Central memory CD8-positive, alpha-beta T cell (primary cell): ENCODE measurements at regions not wholly inside any gene's neighbourhood (a gene's known extent, or its start where the extent isn't known, plus 50 kb on each side); places are given as distances from the start of the nearest gene placed in this dataset.

ENCODE experiments used
- ATAC-seq: fragments of 150-1000 bp; cut with Tn5 transposase; replicated peaks from 2 replicates; pipeline ENCODE4 v1.10.0; 2022; ENCODE audit warnings: mild to moderate bottlenecking, moderate FRiP score, moderate number of reproducible peaks; ENCODE audit not compliant: poor library complexity, severe bottlenecking; ENCODE audit errors: extremely low read depth
- DNase-seq, 2 donors: peaks; one replicate each; pipeline ENCODE4 v3.0.0; 2021; ENCODE audit warnings: low spot score in 2 of 2
- H3K27ac Mint-ChIP-seq: one replicate; pipeline ENCODE4 v1.8.0; 2022; ENCODE audit warnings: low read depth, mild to moderate bottlenecking, moderate library complexity, mixed read lengths
- H3K27me3 Mint-ChIP-seq: one replicate; pipeline ENCODE4 v1.8.0; 2022; ENCODE audit warnings: mixed read lengths
- H3K36me3 Mint-ChIP-seq: one replicate; pipeline ENCODE4 v1.8.0; 2022; ENCODE audit warnings: mild to moderate bottlenecking, moderate library complexity, mixed read lengths; ENCODE audit not compliant: insufficient read depth
- H3K4me1 Mint-ChIP-seq: one replicate; pipeline ENCODE4 v1.8.0; 2022; ENCODE audit warnings: mixed read lengths
- H3K4me3 Mint-ChIP-seq: one replicate; pipeline ENCODE4 v1.8.0; 2022; ENCODE audit warnings: mild to moderate bottlenecking, moderate library complexity, mixed read lengths
- H3K9me3 Mint-ChIP-seq: one replicate; pipeline ENCODE4 v1.8.0; 2022; ENCODE audit warnings: mixed read lengths

DNA sequence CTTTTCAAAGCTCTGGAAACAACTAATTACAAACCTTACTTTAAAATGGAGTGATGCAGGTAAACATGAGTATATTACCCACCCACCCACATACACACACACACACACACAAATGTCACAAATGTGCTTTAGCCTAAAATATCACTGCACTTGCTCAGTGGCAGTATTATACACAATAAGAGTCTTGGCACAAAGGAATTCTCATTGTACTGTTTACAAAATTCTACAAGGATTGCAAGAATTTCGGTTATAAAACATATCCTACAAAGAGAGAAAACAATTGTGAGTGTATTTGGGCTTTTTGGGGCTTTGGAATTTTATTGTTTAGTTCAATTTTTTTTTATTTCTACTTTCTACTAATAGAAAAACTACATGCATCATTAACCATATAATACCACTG, 113.2 kb upstream of the BEND6 start:
- H3K4me3 Mint-ChIP-seq, result no peak overlapping the region
- DNase-seq, result no peak
- H3K9me3 Mint-ChIP-seq, result no peaks in the 10 kb centered on the region
- H3K36me3 Mint-ChIP-seq, result peaks cover 2% of the 10 kb centered on the region
- ATAC-seq, result no peak
- peaks cover 6% of the 10 kb centered on the region for H3K4me1 Mint-ChIP-seq
- no peak overlapping the region for H3K27ac Mint-ChIP-seq
- peaks cover 80% of the 10 kb centered on the region for H3K27me3 Mint-ChIP-seq

DNA sequence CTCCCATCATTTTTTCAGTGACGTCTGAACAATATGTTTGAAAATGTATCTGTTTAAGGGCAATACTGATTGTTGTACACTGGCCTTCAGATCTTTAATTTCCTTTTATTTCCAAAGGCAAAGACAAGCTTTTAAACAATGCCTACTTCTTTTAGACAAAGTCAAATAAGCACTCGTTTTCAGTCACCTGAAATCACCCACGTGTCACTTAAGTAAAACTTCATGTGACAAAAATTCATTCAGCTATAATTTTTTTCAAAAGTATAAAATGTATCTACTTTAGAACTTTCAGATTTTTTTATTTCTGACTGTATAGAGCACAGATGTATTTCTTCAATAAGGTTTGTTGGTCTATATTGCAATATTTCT, 113.5 kb upstream of the BEND6 start:
- no peak overlapping the region for H3K27ac Mint-ChIP-seq

DNA sequence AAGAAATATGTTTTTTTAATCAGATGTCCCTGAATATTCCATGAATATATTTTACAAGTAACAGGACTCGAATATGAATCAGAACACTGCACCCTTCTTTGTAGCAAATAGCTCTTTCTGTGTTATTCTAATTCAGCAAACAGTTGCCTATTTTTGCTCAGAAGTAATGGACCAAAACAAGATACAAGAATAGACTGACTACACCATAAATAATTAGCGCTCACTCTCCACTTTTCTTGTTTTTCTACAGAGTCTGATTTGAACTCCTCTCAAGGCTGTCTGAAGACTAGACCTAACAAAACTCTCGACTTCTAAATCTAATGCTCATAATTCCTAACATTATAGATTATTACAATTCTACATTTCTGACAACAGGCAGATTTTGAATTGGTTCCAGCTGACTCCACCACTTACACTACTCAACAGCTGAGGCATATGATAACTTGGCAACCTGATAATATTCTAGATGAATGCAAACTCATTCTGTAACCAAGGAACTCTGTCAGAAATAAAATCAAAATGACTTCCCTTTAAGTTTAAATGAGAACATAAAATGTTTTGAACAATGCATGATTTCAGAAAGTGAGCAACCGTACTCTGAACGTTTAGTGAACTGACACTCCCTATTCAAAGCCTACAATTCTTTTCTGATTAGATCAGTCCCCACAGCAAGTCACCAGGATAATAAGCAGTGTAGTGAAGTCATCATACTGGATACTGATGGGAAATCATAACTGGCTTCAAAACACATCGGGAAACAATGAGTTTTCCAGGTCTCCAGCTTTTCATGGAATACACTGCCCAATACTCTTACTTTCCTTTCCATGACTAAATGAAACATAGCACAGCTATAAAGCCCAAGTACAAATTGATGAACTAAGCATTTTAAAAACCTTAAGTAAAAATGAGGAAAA, 114.2 kb upstream of the BEND6 start:
- H3K27me3 Mint-ChIP-seq, result peaks cover 79% of the 10 kb centered on the region
- H3K9me3 Mint-ChIP-seq, result no peaks in the 10 kb centered on the region
- H3K27ac Mint-ChIP-seq, result no peak overlapping the region
- no peak for DNase-seq
- H3K36me3 Mint-ChIP-seq, result peaks cover 2% of the 10 kb centered on the region
- ATAC-seq, result no peak
- peaks cover 6% of the 10 kb centered on the region for H3K4me1 Mint-ChIP-seq
- H3K4me3 Mint-ChIP-seq, result no peak overlapping the region

More for the DNA sequence above, 113.5 kb upstream of the BEND6 start:
- ATAC-seq, result no peak
- Mint-ChIP-seq H3K4me3 (no peak overlapping the region), H3K4me1 (peaks cover 6% of the 10 kb centered on the region), H3K27me3 (peaks cover 80% of the 10 kb centered on the region), H3K9me3 (no peaks in the 10 kb centered on the region), H3K36me3 (peaks cover 2% of the 10 kb centered on the region)
- DNase-seq, result no peak

DNA sequence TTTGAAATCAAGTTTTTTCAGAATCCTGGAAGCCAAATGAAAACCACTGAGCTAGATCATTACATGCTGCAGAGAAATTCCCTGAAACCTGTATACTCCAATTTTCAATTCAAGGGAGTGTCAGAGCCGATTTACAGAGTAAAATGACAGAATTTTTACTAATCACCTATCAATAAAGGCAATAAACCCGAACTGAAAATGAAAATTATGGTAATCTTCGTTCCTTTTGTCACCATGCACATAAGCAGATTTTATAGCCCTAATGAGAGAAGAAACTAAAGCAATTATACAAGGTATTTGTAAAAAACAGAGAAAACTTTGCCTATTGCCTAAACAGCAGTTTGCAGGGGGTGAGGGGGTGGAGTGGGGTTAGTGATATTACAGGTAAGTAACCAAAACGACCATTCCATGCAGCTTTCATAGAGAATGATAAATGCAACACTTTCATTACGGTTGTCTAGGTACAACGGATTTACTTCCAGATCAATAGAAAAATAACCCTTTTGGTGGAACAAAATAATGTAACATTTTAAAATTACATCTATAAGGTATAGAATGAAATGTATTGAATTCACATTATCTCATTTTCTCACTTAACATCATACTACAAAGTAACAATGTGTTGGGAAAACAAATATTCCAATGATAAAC, 115.2 kb upstream of the BEND6 start:
- H3K27me3 Mint-ChIP-seq, result peaks cover 78% of the 10 kb centered on the region
- no peaks in the 10 kb centered on the region for H3K9me3 Mint-ChIP-seq
- peaks cover 2% of the 10 kb centered on the region for H3K36me3 Mint-ChIP-seq
- H3K4me1 Mint-ChIP-seq, result peaks cover 6% of the 10 kb centered on the region
- H3K4me3 Mint-ChIP-seq, result no peak overlapping the region
- no peak overlapping the region for H3K27ac Mint-ChIP-seq
- ATAC-seq (no peak), DNase-seq (no peak)

DNA sequence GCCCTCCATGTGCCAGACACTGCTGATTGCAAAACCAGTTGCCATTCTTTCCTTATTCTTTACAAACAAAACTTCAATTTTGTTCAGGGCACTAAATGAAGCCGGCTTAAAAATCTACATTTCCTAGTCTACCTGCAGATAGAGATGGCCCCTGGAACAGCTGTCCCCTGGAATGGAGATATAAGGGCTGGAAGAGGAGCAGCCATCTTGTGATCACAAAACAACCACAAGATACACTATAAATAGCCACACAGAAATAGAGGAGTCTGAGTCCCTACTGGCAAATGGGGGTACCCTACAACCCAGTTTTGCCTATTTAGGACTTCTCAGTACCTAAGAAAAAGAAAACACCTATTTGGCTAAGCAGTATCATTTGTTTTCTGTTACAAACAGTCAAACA, 115.9 kb upstream of the BEND6 start:
- peaks cover 6% of the 10 kb centered on the region for H3K4me1 Mint-ChIP-seq
- DNase-seq, result no peak
- H3K36me3 Mint-ChIP-seq, result peaks cover 2% of the 10 kb centered on the region
- no peak overlapping the region for H3K27ac Mint-ChIP-seq
- H3K9me3 Mint-ChIP-seq, result no peaks in the 10 kb centered on the region
- H3K4me3 Mint-ChIP-seq, result no peak overlapping the region
- peaks cover 78% of the 10 kb centered on the region for H3K27me3 Mint-ChIP-seq
- no peak for ATAC-seq

DNA sequence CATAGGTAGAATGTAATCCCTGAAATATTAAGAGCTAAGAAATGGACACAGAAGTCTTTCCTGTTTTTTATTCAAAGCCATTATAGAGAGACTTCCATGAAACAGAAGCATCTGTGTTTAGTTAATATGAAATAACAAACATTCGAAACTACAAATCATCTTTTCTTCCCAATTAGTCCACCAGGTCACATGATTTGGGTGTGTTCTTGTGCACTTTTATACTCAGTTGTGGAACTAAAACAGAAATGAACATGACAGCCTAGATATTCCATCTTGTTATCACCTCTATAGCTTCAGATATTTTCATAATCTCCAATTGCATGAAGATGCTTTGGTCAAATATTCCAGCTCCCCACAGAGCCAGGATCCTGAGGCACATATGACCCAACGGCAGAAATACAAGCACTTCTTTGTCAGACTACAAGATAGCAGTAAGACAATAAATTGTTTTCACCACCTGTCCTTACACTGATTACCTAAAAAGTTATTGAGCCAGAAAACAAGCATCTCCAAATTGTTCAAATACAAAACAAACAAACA, 116.8 kb upstream of the BEND6 start:
- Mint-ChIP-seq H3K9me3 (no peaks in the 10 kb centered on the region), H3K36me3 (peaks cover 2% of the 10 kb centered on the region), H3K4me1 (peaks cover 6% of the 10 kb centered on the region), H3K27ac (no peak overlapping the region), H3K27me3 (peaks cover 79% of the 10 kb centered on the region), H3K4me3 (no peak overlapping the region)
- no peak for DNase-seq
- no peak for ATAC-seq

DNA sequence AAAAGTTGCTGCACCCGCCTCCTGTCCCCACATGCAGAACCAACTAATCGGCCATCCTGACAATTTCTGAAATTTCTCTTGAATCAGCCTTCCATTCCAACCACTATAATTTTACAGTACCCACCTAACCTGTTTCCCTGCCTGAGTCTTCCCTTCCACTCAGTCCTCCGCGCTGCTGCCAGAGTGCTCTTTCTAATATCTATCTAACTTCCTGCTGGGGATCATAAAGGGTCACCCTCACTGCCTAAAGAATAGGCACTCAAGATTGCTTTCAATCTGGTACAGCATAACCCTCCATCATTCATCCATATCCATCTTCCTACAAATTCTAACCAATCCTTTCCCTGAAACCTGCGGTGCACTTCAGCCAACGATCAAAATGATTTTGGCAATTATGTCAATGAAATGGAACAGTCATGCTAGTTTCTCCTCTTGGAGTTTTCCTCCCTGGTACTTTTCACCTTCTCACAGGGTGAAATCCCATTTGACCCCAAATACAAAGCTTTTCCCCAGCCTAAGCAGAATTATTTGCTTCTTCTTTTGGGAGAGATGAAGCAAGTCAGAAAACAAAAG, 117.5 kb upstream of the BEND6 start:
- no peak for ATAC-seq
- peaks cover 72% of the 10 kb centered on the region for H3K27me3 Mint-ChIP-seq
- H3K27ac Mint-ChIP-seq, result no peak overlapping the region
- DNase-seq, result no peak
- H3K36me3 Mint-ChIP-seq, result no peaks in the 10 kb centered on the region
- no peaks in the 10 kb centered on the region for H3K4me1 Mint-ChIP-seq
- no peaks in the 10 kb centered on the region for H3K9me3 Mint-ChIP-seq
- H3K4me3 Mint-ChIP-seq, result no peak overlapping the region

DNA sequence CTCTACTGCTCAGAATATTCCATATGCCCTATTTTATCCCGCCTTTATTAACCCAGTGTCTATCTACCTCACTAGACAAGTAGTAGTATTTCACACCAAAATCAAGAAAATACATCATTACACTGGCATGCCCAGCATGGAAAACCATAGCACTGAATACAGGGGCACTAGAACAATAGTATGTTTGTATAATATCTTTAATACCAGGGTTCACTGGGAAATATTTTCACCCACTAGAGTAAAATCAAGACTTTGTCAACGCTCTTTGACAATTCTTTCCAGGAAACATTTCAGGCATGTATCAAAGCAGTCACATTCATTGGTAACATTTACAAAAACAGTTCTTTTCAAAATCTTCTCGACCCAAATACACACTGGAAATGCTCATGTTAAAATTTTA, 119.3 kb upstream of the BEND6 start:
- no peaks in the 10 kb centered on the region for H3K4me1 Mint-ChIP-seq
- no peaks in the 10 kb centered on the region for H3K9me3 Mint-ChIP-seq
- H3K27ac Mint-ChIP-seq, result no peak overlapping the region
- no peak for ATAC-seq
- H3K4me3 Mint-ChIP-seq, result no peak overlapping the region
- no peak for DNase-seq
- H3K36me3 Mint-ChIP-seq, result no peaks in the 10 kb centered on the region
- peaks cover 54% of the 10 kb centered on the region for H3K27me3 Mint-ChIP-seq

DNA sequence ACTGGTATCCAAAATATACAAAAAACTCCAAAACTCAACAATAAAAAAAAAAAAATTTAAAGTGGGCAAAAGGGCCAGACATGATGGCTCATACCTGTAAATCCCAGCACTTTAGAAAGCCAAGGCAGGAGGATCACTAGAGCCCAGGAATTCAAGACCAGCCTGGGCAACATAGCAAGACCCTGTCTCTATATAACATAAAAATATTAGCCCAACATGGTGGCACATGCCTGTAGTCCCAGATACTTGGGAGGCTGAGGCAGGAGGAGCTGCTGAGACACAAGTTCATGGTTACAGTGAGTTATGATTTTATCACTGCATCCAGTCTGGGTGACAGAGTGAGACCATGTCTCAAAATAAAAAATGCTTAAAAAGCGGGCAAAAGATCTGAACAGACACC, 121.0 kb upstream of the BEND6 start:
- Mint-ChIP-seq H3K27ac (no peak overlapping the region), H3K27me3 (peaks cover 41% of the 10 kb centered on the region), H3K4me3 (no peak overlapping the region), H3K4me1 (no peaks in the 10 kb centered on the region), H3K36me3 (no peaks in the 10 kb centered on the region), H3K9me3 (no peaks in the 10 kb centered on the region)
- ATAC-seq (no peak), DNase-seq (no peak)

DNA sequence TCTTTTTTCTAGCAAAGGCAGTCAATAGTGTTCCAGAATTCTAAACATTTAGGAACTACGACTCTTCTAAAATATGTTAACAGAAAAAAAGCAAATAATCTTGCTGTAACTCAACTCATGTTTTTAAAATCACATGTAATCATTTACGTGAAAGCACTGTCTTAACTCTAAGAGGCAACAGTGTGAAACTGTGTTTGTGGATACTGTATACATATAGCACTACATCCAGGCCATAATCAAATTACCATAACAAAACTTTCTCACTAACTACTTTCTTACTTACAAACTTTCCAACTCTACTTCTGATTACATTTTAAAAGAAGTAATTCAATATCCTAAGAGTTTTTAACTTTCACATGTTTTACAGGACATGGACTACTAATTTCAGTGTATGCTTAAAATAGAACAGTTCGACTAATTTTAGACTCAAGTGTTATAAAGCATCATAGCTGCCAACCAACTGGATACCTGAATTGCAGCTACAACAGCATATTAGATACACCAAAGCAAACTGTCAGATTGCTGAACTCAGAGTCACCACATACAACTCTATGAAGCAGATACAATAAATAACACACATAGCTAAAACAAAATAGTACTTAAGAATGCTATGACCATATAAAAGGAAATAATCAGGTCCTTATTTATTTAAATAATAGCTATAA, 121.6 kb upstream of the BEND6 start:
- ATAC-seq, result no peak

DNA sequence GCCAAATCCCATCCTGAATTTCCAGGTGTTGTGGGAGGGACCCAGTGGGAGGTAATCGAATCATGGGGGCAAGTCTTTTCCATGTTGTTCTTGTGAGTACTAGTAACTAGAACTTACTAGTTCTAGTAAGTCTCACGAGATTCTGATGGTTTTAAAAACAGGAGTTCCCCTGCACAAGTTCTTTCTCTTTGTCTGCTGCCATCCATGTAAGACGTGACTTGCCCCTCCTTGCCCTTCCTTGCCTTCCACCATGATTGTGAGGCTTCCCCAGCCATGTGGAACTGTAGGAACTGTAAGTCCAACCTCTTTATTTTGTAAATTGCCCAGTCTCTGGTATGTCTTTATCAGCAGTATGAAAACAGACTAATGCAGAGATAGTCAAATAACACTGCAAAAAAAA, 122.7 kb upstream of the BEND6 start:
- Mint-ChIP-seq H3K9me3 (no peaks in the 10 kb centered on the region), H3K27me3 (peaks cover 25% of the 10 kb centered on the region), H3K4me1 (no peaks in the 10 kb centered on the region), H3K27ac (no peak overlapping the region), H3K36me3 (no peaks in the 10 kb centered on the region), H3K4me3 (no peak overlapping the region)
- DNase-seq (no peak), ATAC-seq (no peak)

More for the DNA sequence above, 121.6 kb upstream of the BEND6 start:
- no peak overlapping the region for H3K27ac Mint-ChIP-seq
- no peaks in the 10 kb centered on the region for H3K4me1 Mint-ChIP-seq
- no peaks in the 10 kb centered on the region for H3K36me3 Mint-ChIP-seq
- no peak overlapping the region for H3K4me3 Mint-ChIP-seq
- H3K9me3 Mint-ChIP-seq, result no peaks in the 10 kb centered on the region
- peaks cover 35% of the 10 kb centered on the region for H3K27me3 Mint-ChIP-seq
- DNase-seq, result no peak

DNA sequence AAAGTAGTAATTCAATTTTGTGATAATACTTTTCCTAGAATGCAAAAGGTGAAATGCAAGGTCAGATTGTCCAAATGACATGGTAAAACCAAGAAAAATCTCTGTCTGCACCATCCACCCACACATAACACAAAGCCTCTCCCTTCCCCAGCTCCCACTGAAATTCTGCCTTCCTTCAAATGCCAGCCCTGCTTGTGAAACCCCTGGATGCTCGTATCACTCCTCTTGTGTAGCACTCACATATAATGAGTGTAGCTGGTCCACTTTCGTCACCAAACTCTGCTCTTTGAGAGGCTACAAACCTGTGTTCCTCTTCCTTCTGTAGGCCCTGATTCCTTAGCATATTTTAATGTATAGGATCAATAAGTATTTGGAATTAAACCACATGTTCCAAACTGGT, 123.6 kb upstream of the BEND6 start:
- ATAC-seq, result no peak
- no peaks in the 10 kb centered on the region for H3K9me3 Mint-ChIP-seq
- no peak overlapping the region for H3K4me3 Mint-ChIP-seq
- no peak overlapping the region for H3K27ac Mint-ChIP-seq
- peaks cover 20% of the 10 kb centered on the region for H3K27me3 Mint-ChIP-seq
- DNase-seq, result no peak
- H3K36me3 Mint-ChIP-seq, result no peaks in the 10 kb centered on the region
- H3K4me1 Mint-ChIP-seq, result no peaks in the 10 kb centered on the region
